T-helper 17 cell (primary cell): ENCODE measurements at regions not wholly inside any gene's neighbourhood (a gene's known extent, or its start where the extent isn't known, plus 50 kb on each side); places are given as distances from the start of the nearest gene placed in this dataset.
"Not testable (repeated sequence)": the region's sequence is repeated elsewhere in the genome, so short reads cannot be mapped to it uniquely, and the experiment has no call there.

Experiments used
- ATAC-seq: fragments of 150-1000 bp; cut with Tn5 transposase; 2 replicates; pipeline ENCODE4 v1.10.0; 2021; ENCODE audit warnings: mild to moderate bottlenecking, moderate library complexity
- DNase-seq, 3 donors: peaks; one replicate each; pipeline versions ENCODE4 v3.0.0 to v3.0.0-alpha.2; 2020 to 2021
- H3K9me3 ChIP-seq: one replicate; pipeline ENCODE4 v1.7.0; 2013; ENCODE audit warnings: low read length, mild to moderate bottlenecking; ENCODE audit not compliant: control insufficient read depth, poor library complexity, severe bottlenecking
- H3K27ac Mint-ChIP-seq: one replicate; pipeline ENCODE4 v1.8.0; 2022; ENCODE audit warnings: mild to moderate bottlenecking, moderate library complexity, mixed read lengths
- H3K27me3 Mint-ChIP-seq: one replicate; pipeline ENCODE4 v1.8.0; 2022; ENCODE audit warnings: mixed read lengths
- H3K36me3 Mint-ChIP-seq: one replicate; pipeline ENCODE4 v1.8.0; 2022; ENCODE audit warnings: low read depth, mixed read lengths
- H3K4me1 Mint-ChIP-seq: one replicate; pipeline ENCODE4 v1.8.0; 2022; ENCODE audit warnings: mild to moderate bottlenecking, mixed read lengths
- H3K4me3 Mint-ChIP-seq: one replicate; pipeline ENCODE4 v1.8.0; 2022; ENCODE audit warnings: mild to moderate bottlenecking, moderate library complexity, mixed read lengths

- no peaks in the 10 kb centered on the region for H3K9me3 ChIP-seq
- ATAC-seq, result no peak
- H3K36me3 Mint-ChIP-seq, result no peaks in the 10 kb centered on the region
- H3K4me3 Mint-ChIP-seq, result no peak overlapping the region
- DNase-seq, result no peak
- H3K27me3 Mint-ChIP-seq, result no peaks in the 10 kb centered on the region
- H3K27ac Mint-ChIP-seq, result no peak overlapping the region
- no peaks in the 10 kb centered on the region for H3K4me1 Mint-ChIP-seq
These were observed 56.3 kb upstream of the SPEF2 start for GRCh38 chr5:35561396-35561795.

DNA sequence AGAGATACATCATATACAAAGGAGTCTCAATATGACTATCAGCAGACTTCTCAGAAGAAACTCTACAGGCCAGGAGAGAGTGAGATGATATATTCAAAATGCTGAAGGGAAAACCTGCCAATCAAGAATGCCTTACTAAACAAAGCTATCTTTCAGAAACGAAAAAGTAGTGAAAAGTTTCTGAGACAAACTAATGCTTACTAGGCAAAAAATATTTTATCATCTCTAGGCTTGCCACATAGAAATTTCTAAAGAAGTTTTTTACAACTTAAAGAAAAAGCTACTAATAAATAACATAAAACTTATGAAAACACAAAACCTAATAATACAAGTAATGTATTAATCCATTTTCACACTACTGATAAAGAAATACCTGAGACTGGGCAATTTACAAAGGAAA, 59.9 kb upstream of the SPEF2 start:
- no peaks in the 10 kb centered on the region for H3K27me3 Mint-ChIP-seq
- H3K4me1 Mint-ChIP-seq, result no peaks in the 10 kb centered on the region
- H3K36me3 Mint-ChIP-seq, result no peaks in the 10 kb centered on the region
- ATAC-seq, result no peak
- H3K4me3 Mint-ChIP-seq, result no peak overlapping the region
- no peak for DNase-seq
- no peaks in the 10 kb centered on the region for H3K9me3 ChIP-seq
- H3K27ac Mint-ChIP-seq, result no peak overlapping the region

DNA sequence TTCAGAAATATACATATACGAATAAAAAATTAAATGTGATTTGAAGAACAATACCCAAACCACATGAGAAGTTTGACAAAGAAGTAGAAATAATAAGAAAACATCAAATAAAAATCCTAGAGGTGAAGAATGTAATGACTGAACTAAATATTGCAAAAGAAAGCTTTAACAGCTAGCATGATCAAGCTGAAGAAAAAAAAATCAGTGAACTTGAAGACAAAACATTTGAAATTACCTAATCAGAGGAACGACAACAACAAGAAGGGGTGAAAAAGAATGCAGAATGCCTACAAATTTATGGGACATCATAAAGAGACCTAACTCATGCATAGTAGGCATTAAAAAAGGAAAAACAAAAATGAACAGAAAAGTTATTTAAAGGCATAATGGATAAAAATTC, 60.5 kb upstream of the SPEF2 start:
- Mint-ChIP-seq H3K36me3 (no peaks in the 10 kb centered on the region), H3K27ac (no peak overlapping the region)
- ATAC-seq, result no peak

GRCh38 chr5:35554016-35554415, 63.6 kb upstream of the SPEF2 start:
- ATAC-seq (no peak), DNase-seq (no peak)
- peaks cover 5% of the 10 kb centered on the region for H3K27me3 Mint-ChIP-seq
- no peaks in the 10 kb centered on the region for H3K4me1 Mint-ChIP-seq
- no peaks in the 10 kb centered on the region for H3K9me3 ChIP-seq
- no peak overlapping the region for H3K4me3 Mint-ChIP-seq
- no peak overlapping the region for H3K27ac Mint-ChIP-seq
- no peaks in the 10 kb centered on the region for H3K36me3 Mint-ChIP-seq

More for the DNA sequence above, 60.5 kb upstream of the SPEF2 start:
- no peak for DNase-seq
- Mint-ChIP-seq H3K27me3 (peaks cover 4% of the 10 kb centered on the region), H3K4me1 (no peaks in the 10 kb centered on the region), H3K4me3 (no peak overlapping the region)
- no peaks in the 10 kb centered on the region for H3K9me3 ChIP-seq

GRCh38 chr5:35545190-35545589, 72.5 kb upstream of the SPEF2 start:
- DNase-seq (no peak), ATAC-seq (no peak)
- H3K9me3 ChIP-seq, result no peaks in the 10 kb centered on the region
- H3K4me1 Mint-ChIP-seq, result peaks cover 6% of the 10 kb centered on the region
- H3K4me3 Mint-ChIP-seq, result peak overlapping the region; percentile 5
- H3K36me3 Mint-ChIP-seq, result no peaks in the 10 kb centered on the region
- H3K27me3 Mint-ChIP-seq, result no peaks in the 10 kb centered on the region
- no peak overlapping the region for H3K27ac Mint-ChIP-seq

DNA sequence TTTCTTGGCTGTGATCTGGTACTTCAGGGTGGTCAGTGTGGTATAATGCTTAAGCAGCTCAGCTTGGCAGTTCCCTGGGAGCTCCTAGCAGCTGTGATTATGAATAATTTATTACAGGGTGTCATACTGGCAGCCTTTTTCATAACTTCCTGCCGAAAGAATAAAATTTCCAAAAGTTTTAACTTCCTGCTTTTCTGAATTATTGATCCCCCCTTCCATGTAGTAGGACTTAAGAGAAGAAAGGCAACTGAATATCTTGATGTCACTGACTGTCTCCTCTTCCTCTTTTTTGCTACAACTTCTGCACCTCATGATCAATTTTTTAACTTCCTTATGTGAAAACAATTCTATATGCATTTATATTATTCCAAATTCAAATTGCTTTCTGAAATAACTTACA, 74.3 kb upstream of the SPEF2 start:
- DNase-seq (no peak), ATAC-seq (no peak)
- Mint-ChIP-seq H3K27ac (no peak overlapping the region), H3K4me1 (peaks cover 6% of the 10 kb centered on the region), H3K27me3 (no peaks in the 10 kb centered on the region), H3K36me3 (no peaks in the 10 kb centered on the region), H3K4me3 (no peak overlapping the region)
- no peaks in the 10 kb centered on the region for H3K9me3 ChIP-seq

DNA sequence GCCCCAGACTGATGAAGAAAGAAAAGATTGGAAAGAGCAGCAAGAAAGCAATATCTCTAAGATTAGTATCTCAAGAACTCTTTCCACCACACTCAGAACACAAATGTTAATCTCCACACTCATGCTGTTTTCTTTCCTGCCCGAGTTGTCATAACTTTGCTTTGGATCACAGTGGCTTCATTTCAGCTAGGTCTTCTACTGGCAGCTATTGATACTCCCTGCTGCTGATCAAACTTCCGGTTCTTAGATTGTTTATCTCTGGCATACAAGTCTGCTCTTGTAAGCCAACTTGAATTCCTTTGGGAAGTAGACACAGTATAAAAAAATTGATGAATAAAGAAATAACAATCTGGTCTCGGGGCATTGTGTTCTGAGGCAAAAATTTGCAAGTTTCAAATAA, 77.7 kb upstream of the SPEF2 start:
- Mint-ChIP-seq H3K27me3 (no peaks in the 10 kb centered on the region), H3K4me3 (no peak overlapping the region), H3K36me3 (no peaks in the 10 kb centered on the region), H3K4me1 (no peaks in the 10 kb centered on the region), H3K27ac (no peak overlapping the region)
- no peak for ATAC-seq
- no peak for DNase-seq
- no peaks in the 10 kb centered on the region for H3K9me3 ChIP-seq

DNA sequence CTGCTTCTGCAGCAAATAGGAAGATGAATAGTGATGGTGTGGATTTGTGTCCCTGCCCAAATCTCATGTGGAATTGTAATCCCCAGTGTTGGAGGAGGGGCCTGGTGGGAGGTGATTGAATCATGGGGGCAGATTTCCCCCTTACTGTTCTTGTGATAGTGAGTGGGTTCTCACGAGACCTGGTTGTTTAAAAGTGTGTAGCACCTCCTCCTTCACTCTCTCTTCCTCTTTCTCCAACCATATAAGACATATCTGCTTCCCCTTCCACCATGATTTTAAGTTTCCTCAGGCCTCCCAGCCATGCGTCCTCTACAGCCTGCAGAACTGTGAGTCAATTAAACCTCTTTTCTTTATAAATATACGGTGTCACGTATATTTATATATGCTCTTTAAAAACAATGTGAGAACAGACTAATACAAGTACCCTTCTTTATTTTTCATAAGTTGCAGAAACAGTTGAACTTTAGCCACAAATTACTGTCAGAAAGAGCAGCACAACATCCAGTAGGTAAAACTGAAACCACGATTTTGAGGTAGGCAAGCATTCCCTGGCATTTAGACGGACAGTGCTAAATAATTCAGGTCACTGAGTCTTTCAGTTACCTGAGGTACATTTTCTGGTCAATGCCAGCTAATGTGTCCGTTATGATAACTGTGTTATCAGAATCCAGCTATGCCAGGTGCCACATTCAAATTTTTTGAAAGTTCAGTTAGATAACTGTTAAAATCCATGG, 79.3 kb upstream of the SPEF2 start:
- H3K27ac Mint-ChIP-seq, result no peak overlapping the region
- no peak for DNase-seq
- no peak for ATAC-seq
- no peaks in the 10 kb centered on the region for H3K27me3 Mint-ChIP-seq
- H3K36me3 Mint-ChIP-seq, result no peaks in the 10 kb centered on the region
- no peak overlapping the region for H3K4me3 Mint-ChIP-seq
- no peaks in the 10 kb centered on the region for H3K4me1 Mint-ChIP-seq
- no peaks in the 10 kb centered on the region for H3K9me3 ChIP-seq

DNA sequence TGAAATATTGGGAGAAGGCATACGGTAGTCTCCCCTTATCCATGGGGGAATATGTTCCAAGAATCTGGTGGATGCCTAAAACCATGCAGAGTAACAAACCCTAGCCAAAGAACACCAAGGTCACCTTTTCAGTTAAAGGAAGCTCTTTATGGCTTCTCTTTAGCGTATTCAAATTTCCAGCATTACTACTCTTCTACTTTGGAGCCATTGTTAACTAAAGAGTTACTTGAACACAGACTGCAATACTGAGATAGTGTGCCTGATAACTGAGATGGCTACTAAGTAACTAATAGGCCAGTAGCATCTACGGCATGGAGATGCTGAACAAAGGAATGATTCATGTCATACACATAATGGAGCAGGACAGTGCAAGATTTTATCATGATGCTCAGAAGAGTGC, 84.5 kb upstream of the SPEF2 start:
- H3K9me3 ChIP-seq, result no peaks in the 10 kb centered on the region
- H3K27me3 Mint-ChIP-seq, result peaks cover 11% of the 10 kb centered on the region
- no peak overlapping the region for H3K27ac Mint-ChIP-seq
- DNase-seq (no peak), ATAC-seq (no peak)
- H3K4me1 Mint-ChIP-seq, result no peaks in the 10 kb centered on the region
- H3K4me3 Mint-ChIP-seq, result no peak overlapping the region
- no peaks in the 10 kb centered on the region for H3K36me3 Mint-ChIP-seq

- not testable (repeated sequence) for H3K4me3 Mint-ChIP-seq, H3K4me1 Mint-ChIP-seq, H3K9me3 ChIP-seq, H3K27ac Mint-ChIP-seq, H3K36me3 Mint-ChIP-seq, ATAC-seq, DNase-seq
- H3K27me3 Mint-ChIP-seq, result peaks cover 17% of the 10 kb centered on the region
These were observed 86.1 kb upstream of the SPEF2 start for GRCh38 chr5:35531553-35531952.

DNA sequence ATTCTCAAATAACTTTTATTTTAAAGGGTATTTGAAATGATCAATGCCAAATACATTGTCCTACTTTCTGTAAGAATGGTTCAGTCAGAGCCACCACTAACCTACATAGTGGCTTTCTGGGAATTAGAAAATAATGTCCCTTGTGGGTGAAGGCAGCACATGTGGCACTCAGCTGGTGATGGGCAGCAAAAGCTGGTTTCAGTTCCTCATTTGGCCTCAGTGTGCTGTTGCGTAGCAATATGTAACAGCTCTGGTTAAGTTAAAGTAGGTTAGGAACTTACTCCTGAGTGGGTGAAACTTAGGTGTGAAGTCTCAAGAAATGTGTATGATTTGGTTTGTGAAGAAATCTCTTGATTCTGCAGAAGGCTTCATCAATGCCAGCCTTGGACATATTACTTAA, 99.6 kb upstream of the SPEF2 start:
- H3K9me3 ChIP-seq, result no peaks in the 10 kb centered on the region
- Mint-ChIP-seq H3K27ac (no peak overlapping the region), H3K27me3 (no peaks in the 10 kb centered on the region), H3K4me3 (no peak overlapping the region), H3K36me3 (no peaks in the 10 kb centered on the region), H3K4me1 (no peaks in the 10 kb centered on the region)
- DNase-seq (no peak), ATAC-seq (no peak)

GRCh38 chr5:35516271-35516670, 101.4 kb upstream of the SPEF2 start:
- Mint-ChIP-seq H3K4me3 (no peak overlapping the region), H3K27me3 (no peaks in the 10 kb centered on the region), H3K36me3 (no peaks in the 10 kb centered on the region), H3K27ac (no peak overlapping the region), H3K4me1 (no peaks in the 10 kb centered on the region)
- DNase-seq, result no peak
- no peak for ATAC-seq
- no peaks in the 10 kb centered on the region for H3K9me3 ChIP-seq

GRCh38 chr5:35513612-35514011, 104.1 kb upstream of the SPEF2 start:
- Mint-ChIP-seq H3K36me3 (no peaks in the 10 kb centered on the region), H3K27me3 (no peaks in the 10 kb centered on the region), H3K4me3 (no peak overlapping the region), H3K27ac (no peak overlapping the region), H3K4me1 (no peaks in the 10 kb centered on the region)
- H3K9me3 ChIP-seq, result no peaks in the 10 kb centered on the region
- ATAC-seq (no peak), DNase-seq (no peak)

DNA sequence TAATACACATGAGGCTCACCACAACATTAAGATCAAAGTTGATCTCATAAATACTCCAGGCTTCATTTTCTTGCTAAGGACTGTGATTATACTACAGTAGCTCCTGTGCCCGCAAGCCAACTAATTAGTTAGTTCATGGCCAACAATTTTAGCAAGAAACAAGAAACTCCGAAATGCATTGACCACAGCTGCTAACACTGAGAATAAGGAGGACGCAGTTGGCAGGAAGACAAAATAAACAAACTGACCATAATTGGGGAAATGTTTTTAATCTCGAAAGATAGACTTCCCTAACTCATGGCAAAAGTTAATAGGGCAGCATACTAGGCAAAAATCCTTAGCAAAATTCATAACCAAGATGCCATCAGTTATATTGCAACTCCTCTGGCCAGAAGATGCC, 115.5 kb upstream of the SPEF2 start:
- no peak for DNase-seq
- Mint-ChIP-seq H3K27me3 (no peaks in the 10 kb centered on the region), H3K4me3 (no peak overlapping the region), H3K27ac (no peak overlapping the region), H3K36me3 (no peaks in the 10 kb centered on the region), H3K4me1 (no peaks in the 10 kb centered on the region)
- ATAC-seq, result no peak
- no peaks in the 10 kb centered on the region for H3K9me3 ChIP-seq
